ENCODE measurements at regions not wholly inside any gene's neighbourhood (a gene's known extent, or its start where the extent isn't known, plus 50 kb on each side); places are given as distances from the start of the nearest gene placed in this dataset.

DNA sequence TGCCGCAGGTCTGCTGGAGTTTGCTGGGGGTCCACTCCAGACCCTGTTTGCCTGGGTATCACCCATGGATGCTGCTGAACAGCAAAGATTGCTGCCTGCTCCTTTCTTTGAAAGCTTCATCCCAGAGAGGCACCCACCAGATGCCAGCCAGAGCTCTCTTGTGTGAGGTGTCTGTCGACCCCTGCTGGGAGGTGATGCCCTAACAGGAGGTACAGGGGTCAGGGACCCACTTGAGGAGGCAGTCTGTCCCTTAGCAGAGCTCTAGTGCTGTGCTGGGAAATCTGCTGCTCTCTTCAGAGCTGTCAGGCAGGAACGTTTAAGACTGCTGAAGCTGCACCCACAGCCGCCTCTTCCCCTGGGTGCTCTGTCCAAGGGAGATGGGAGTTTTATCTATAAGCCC, 162.7 kb downstream of the NAF1 start:
- no peak for TF ChIP-seq SPI1 (IDR thresholded peaks at IDR 0.05; ENCODE audit: borderline replicate concordance, low read depth)
- TF ChIP-seq, protein P1, sequence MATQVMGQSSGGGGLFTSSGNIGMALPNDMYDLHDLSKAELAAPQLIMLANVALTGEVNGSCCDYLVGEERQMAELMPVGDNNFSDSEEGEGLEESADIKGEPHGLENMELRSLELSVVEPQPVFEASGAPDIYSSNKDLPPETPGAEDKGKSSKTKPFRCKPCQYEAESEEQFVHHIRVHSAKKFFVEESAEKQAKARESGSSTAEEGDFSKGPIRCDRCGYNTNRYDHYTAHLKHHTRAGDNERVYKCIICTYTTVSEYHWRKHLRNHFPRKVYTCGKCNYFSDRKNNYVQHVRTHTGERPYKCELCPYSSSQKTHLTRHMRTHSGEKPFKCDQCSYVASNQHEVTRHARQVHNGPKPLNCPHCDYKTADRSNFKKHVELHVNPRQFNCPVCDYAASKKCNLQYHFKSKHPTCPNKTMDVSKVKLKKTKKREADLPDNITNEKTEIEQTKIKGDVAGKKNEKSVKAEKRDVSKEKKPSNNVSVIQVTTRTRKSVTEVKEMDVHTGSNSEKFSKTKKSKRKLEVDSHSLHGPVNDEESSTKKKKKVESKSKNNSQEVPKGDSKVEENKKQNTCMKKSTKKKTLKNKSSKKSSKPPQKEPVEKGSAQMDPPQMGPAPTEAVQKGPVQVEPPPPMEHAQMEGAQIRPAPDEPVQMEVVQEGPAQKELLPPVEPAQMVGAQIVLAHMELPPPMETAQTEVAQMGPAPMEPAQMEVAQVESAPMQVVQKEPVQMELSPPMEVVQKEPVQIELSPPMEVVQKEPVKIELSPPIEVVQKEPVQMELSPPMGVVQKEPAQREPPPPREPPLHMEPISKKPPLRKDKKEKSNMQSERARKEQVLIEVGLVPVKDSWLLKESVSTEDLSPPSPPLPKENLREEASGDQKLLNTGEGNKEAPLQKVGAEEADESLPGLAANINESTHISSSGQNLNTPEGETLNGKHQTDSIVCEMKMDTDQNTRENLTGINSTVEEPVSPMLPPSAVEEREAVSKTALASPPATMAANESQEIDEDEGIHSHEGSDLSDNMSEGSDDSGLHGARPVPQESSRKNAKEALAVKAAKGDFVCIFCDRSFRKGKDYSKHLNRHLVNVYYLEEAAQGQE (IDR thresholded peaks at IDR 0.05; ENCODE audit: insufficient replicate concordance, low read depth), result no peak
- TF ChIP-seq POLR2AphosphoS5 (IDR thresholded peaks at IDR 0.05; ENCODE audit: low read depth), result no peak
- no peak for TF ChIP-seq GABPA (IDR thresholded peaks at IDR 0.05; ENCODE audit: low read depth)
- TF ChIP-seq, protein P2, sequence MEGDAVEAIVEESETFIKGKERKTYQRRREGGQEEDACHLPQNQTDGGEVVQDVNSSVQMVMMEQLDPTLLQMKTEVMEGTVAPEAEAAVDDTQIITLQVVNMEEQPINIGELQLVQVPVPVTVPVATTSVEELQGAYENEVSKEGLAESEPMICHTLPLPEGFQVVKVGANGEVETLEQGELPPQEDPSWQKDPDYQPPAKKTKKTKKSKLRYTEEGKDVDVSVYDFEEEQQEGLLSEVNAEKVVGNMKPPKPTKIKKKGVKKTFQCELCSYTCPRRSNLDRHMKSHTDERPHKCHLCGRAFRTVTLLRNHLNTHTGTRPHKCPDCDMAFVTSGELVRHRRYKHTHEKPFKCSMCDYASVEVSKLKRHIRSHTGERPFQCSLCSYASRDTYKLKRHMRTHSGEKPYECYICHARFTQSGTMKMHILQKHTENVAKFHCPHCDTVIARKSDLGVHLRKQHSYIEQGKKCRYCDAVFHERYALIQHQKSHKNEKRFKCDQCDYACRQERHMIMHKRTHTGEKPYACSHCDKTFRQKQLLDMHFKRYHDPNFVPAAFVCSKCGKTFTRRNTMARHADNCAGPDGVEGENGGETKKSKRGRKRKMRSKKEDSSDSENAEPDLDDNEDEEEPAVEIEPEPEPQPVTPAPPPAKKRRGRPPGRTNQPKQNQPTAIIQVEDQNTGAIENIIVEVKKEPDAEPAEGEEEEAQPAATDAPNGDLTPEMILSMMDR (IDR thresholded peaks at IDR 0.05; ENCODE audit: insufficient read depth, low read length), result no peak
- no peak overlapping the region for H3K27ac ChIP-seq (replicated peaks)
- no peak overlapping the region for H3K4me3 ChIP-seq (replicated peaks; ENCODE audit: insufficient read depth, low read length)
- no peak for DNase-seq (ENCODE audit: low read depth in 1 of 2, low spot score in 1 of 2)
- no peaks in the 10 kb centered on the region for H3K27me3 ChIP-seq (ENCODE audit: insufficient read depth, poor library complexity, severe bottlenecking)

DNA sequence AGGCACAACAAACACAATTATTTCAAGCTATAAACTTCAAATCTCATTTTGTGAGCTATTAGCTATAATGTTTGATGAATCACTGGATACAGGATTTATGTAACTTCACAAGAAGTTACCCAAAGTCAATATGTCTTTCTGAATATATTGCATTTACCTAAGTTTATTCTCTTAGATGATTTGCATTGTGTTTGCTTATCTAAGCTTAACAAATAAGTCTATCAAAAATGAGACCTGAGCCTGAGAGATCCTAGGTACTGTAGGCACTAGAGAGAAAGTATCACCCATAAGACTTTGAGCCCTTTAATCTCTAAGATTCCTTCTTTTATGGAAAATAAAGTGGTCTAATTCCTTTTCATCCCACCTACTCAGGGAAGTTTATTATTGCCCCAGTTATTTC, 178.2 kb downstream of the NAF1 start:
- DNase-seq (ENCODE audit: low read depth in 1 of 2, low spot score in 1 of 2), result no peak
- Histone ChIP-seq H3K27me3 (ENCODE audit: insufficient read depth, poor library complexity, severe bottlenecking) (peaks cover 3% of the 10 kb centered on the region), H3K4me3 (replicated peaks; ENCODE audit: insufficient read depth, low read length) (no peak overlapping the region), H3K27ac (replicated peaks) (no peak overlapping the region)
- TF ChIP-seq, protein P2 (IDR thresholded peaks at IDR 0.05; ENCODE audit: insufficient read depth, low read length), result no peak
- TF ChIP-seq, protein P1 (IDR thresholded peaks at IDR 0.05; ENCODE audit: insufficient replicate concordance, low read depth), result no peak
- TF ChIP-seq SPI1 (IDR thresholded peaks at IDR 0.05; ENCODE audit: borderline replicate concordance, low read depth), result no peak
- TF ChIP-seq POLR2AphosphoS5 (IDR thresholded peaks at IDR 0.05; ENCODE audit: low read depth), result no peak
- TF ChIP-seq GABPA (IDR thresholded peaks at IDR 0.05; ENCODE audit: low read depth), result no peak

DNA sequence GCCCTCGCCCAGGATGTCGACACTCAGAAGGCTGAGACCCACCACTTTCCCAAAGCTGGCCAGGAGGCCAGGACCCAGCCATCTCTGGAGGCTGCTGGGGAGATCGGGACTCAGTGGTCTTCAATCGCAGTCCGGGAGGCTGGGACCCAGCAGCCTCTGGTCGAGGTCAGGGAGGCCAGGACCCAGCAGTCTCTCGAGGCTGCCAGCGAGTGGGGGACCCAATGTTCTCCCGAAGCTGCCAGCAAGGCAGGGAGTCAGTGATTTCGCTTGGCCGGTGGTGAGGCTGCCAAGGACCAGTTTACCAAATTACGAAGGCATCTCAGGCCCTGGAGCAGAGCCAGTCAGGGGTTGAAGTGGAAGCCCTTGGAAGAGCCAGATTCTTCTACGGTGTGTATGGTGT, 181.6 kb downstream of the NAF1 start:
- H3K27ac ChIP-seq (replicated peaks), result no peak overlapping the region
- no peak overlapping the region for H3K4me3 ChIP-seq (replicated peaks; ENCODE audit: insufficient read depth, low read length)
- peaks cover 3% of the 10 kb centered on the region for H3K27me3 ChIP-seq (ENCODE audit: insufficient read depth, poor library complexity, severe bottlenecking)
- no peak for DNase-seq (ENCODE audit: low read depth in 1 of 2, low spot score in 1 of 2)
- TF ChIP-seq POLR2AphosphoS5 (IDR thresholded peaks at IDR 0.05; ENCODE audit: low read depth) (no peak), SPI1 (IDR thresholded peaks at IDR 0.05; ENCODE audit: borderline replicate concordance, low read depth) (no peak), GABPA (IDR thresholded peaks at IDR 0.05; ENCODE audit: low read depth) (no peak)
- TF ChIP-seq, protein P1 (IDR thresholded peaks at IDR 0.05; ENCODE audit: insufficient replicate concordance, low read depth), result no peak
- TF ChIP-seq, protein P2 (IDR thresholded peaks at IDR 0.05; ENCODE audit: insufficient read depth, low read length), result no peak

All from HL-60 (cell line).